Stimulated activated CD4-positive, alpha-beta T cell treated with anti-CD3 and anti-CD28 coated beads, Interleukin-1b, Interleukin-23, amount 100 ng/mL, for 4 hours (primary cell): ENCODE measurements at regions not wholly inside any gene's neighbourhood (a gene's known extent, or its start where the extent isn't known, plus 50 kb on each side); places are given as distances from the start of the nearest gene placed in this dataset.

Experiments used
- DNase-seq, 2 donors: peaks; one replicate each; pipeline ENCODE4 v3.0.0-alpha.2; 2020; ENCODE audit warnings: low read depth in 2 of 2

DNA sequence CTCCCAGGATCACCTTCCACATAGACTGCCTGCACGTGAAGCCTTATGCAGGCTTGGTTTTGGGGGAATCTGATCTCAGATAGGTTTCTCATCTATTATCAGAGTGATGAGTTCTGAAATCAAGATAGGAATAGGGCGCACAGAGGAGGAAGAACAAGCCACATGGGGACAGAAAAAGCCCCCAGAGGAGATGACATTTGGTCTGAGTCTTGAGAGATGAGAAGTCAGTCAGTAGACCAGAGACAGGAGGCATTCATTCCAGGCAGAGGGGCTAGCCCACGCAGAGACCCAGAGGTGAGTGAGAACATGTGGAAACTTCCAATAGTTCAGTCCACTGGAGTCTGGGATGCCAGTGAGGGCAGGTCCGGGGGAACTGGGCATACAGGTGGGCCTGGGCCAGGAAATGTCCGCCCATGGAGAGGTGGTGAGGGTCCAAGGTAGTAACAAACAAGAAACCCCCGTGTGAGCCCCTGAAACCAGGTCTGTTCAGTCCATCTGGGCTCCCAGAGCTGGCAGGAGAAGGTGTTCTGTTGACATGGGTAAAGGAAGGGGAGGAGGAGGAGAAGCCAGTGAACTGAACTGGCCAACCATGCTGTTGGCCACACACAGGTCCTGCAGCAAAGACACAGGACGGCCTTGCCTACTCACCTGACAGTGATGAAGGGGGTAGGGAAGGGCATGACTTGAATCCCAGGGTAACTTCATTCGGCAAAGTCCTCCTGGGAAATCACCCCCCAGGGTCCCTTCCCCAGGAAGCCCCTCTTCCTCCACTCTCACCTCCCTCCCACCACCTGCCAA lies 69.3 kb upstream of the SMNDC1 start:
- no peak for DNase-seq

DNA sequence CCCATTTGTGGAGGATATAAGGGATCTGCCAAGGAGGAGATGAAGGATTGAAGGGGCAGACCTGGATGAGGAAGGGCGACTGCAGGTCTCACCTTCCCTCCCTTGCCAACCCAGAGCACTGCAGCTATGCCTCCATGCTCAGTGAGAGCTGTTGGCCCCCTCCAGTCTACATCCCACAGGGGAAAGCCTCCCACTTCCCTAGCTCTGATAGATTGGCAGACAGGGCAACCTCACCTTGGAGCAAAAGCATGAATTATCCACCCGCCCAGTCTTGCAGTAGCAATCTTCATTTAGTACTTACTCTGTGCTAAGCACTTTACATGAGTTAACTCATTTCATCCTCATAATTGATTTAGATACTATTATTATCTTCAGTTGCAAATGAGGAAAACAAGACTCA lies 70.4 kb upstream of the SMNDC1 start:
- DNase-seq: no peak

DNA sequence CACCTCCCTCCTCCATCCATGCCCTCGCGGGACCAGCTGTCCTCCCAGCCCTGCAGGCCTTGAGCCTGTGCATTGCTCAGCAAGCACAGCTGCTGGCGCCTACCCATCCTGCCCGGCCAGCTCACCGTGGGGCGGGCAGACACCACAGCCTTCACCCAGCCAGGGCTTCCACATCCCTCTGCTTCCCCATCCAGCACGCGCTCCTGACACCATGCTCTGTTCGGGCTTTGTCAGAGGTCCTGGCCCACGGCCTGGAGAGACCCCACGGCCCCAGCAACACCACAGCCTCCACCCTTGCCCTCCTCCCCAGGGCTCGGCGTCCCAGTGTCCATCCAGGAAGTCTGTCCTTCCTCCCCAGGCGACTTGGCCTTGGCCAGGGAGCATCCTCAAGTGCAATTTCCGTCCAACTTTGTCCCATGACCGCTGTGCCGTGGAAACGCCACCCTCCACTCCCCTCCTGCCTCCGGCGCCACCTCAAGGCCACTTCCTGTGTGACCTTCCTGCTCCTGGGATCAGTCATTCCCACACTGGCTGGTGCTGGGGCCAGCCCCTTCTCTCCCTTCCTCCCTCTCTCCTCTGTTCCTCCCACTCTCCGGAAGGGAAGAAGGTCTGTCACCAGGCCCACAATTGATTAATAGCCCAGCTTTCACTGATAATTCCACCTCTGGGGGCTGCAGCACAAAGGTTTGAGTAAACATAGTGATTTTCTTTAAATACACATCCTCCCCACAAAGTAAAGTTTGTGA lies 71.5 kb upstream of the SMNDC1 start:
- DNase-seq: no peak

DNA sequence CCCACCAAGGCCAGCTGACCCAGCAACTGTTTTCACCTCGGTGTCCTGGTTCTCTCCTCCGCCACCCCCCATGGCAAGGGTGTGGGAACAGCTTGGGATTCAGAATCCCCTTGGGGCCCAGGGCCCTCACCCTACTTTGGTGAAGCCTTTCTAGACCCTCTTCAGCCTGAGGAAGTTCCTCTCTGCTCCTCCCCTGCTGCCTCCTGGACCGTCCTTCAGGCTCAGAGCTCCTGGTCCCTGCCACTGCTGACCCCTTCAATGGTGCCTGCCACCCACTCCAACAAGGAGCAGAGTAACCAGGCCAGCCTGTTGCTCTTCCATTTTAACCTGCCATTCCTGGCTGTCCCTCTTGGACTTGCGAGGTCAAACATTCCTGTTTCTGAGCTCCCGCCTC lies 72.0 kb upstream of the SMNDC1 start:
- no peak for DNase-seq

DNA sequence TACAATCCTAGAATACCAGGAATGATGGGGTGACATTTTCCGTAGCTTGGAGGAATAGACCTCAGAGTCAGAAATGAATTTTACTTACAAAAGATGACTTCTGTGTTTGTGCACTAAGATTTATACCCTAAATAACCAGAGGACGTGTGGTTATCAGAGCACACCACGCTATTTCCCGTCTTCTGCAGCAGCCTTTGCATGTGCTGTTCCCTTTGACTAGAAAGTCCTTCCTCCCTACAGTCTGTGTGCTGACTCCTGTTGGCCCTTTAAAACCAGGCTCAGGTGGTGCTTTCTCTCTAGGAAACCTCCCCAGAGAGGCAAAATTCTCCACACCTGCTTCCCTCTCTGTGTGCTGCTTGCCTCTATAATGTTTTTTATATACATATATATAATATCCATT lies 73.3 kb upstream of the SMNDC1 start:
- no peak for DNase-seq

DNA sequence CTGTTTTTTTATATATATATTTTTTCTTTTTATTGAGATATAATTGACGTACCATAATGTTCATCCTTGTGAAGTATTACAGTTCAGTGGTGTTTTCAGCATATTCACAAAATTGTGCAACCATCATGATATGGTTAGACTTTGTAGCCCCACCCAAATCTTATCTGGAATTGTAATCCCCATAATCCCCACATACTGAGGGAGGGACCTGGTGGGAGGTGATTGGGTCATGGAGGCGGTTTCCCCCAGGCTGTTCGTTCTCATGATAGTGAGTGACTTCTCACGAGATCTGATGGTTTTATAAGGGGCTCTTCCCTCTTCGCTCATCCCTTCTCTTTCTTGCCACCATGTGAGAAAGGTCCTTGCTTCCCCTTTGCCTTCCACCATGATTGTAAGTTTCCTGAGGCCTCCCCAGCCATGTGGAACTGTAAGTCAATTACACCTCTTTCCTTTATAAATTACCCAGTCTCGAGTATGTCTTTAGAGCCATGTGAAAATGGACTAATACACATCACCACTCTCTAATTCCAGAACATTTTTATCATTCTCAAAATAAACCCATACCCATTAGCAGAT lies 73.9 kb upstream of the SMNDC1 start:
- no peak for DNase-seq

DNA sequence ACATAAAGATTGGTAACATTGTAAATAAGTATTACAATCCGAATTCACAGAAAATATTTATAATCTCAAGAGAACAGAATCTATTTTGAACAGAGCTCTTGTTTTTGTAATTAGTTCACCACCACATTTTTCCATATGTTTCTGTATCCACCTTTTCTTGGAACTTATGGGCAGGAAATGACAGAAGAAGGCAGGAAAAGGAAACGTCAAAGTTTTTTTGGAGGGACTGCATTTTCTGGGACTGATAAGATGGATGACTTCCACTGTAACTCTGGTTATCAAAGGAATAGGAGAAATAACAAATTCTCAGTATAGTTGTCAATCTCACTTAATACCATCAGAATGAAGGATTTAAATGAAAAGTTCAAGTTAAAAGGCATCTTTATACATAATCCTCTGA lies 75.1 kb upstream of the SMNDC1 start:
- DNase-seq: no peak

DNA sequence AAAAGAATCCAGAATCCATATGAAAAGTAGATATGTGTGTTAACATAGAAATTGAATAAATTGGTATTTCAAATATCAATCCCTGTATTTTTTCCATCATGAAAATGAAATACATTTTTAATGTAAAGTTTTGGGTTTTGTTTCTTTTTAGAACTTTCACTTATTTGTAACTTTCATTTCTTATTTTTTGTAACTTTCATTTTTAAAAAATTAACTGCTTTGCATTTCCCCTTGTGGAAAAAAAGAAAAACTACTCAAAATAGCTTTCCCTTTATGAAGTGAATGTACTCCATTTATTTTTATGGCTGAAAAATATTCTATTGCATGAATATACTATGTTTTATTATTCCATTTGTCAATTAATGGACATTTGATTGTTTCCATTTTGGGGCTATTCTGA lies 75.6 kb upstream of the SMNDC1 start:
- no peak for DNase-seq

DNA sequence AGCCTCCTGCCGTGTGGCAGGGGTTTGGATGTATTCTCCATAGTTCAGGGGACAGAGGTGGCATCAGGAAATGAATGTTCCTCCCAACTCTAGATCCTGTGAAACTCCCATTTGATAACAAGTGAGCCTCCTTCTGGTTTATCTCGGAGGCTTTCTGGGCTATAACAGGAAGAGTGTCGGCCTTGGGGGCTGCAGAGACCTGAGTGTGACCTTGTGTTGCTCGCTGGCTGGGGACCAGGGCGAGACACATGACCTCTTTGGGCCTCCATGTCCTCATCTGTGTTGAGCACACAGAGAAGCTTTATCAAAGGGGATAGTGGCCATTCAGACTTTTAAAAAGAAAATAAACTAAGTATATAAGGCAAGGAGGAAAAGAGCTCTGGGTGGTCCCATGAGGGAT lies 78.0 kb upstream of the SMNDC1 start:
- DNase-seq: no peak

DNA sequence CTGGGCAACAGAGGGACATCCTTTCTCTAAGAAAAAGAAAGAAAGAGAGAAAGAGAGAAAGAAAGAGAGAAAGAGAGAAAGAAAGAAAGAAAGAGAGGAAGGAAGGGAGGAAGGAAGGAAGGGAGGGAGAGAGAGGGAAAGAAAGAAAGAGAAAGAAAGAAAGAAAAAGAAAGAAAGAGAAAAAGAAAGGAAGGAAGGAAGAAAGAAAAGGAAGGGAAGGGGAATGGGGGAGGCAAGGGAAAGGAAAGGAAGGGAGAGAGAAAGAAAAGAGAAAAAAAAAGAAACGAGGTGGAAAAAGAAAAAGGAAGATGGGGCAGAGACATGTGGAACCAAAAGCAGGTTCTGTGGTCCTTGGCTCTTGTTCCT lies 82.9 kb upstream of the SMNDC1 start:
- no peak for DNase-seq

DNA sequence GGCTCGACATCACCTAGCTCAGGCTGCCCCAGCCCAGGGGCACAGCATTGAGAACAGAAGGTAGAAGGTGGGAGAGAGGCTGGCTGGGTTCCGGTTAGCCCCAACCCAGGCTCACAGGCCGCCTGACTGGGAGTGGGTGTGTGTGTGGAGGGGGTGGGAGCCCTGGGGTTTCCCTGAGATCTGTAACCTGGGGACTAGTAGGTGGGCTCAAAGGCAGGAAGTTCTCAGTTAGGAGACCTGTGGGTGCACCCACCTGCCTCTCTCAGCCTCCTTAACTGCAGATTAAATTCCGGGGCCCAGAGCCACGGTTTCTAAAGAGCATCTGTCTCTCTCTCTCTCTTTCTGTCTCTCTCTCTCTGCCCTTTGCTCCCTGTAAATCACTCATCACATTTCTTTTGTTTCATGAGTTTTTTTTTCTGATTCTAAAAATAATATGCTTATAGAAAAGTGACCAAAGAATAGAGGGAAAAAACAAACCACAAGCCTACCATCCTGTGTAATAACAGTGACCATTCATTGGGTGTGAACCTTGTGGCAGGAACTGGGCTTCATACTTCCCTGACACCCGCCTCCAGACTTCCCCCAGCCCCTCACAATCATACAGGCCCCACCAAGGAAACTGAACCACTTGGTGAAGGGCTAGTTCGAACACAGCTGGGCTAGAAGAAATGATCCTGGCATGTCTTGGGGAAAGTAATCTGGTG lies 83.4 kb upstream of the SMNDC1 start:
- DNase-seq: peak; percentile 24 to 65

DNA sequence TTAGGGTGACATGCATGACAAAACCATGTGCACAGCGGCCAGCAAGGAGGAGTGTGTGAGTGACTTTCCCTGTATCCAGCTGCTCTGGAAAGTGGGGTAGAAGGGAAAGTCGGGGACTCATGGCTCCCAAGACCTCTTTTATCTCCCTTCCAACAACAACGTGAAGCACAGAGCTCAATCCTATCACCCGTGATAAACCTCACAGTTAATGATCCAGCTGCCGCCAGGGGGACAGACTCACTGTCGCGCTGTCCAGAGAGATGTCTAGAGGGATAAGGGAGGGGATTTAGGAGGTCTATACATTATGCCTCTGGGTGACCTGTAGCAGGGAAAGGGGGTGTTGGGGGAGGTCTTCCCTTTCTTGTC lies 84.0 kb upstream of the SMNDC1 start:
- DNase-seq: no peak

DNA sequence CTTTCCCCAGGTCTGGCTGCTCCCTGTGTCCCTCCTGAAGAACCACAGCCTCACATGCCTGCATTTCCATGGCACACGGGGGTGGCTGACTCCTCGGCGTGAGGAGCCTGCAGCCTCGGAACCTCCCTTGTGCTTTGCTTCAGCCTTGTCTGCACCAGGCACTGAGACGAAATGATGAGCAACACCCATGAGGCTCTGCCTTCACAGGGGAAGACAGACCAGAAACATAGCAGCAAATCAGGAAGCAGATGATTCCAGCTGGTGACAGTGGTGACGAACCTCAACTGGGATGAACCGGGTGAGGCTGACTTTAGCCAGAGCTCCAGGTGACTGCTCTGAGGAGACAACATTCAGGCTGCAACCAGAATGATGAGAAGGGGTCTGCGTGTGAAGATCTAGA lies 84.5 kb upstream of the SMNDC1 start:
- DNase-seq: no peak

DNA sequence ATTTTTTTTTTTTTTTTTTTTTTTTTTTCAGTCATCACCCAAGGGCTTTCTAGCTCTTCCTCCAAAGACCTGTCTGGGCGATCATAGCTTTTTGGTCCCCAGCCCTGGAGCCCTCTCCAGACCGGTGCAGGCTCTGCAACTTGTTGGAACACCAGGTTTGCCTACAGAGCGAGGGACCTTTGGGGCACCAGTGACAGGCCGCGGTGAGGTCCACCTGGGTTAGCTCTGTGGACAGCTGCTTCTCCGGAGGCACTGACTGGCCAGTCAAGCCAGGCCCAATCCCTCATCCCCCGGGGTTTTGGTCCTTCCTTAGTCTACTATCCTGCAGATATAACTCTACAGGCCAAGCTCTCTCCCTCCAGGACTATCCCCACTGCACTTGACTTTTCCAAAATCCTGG lies 86.8 kb upstream of the SMNDC1 start:
- no peak for DNase-seq

DNA sequence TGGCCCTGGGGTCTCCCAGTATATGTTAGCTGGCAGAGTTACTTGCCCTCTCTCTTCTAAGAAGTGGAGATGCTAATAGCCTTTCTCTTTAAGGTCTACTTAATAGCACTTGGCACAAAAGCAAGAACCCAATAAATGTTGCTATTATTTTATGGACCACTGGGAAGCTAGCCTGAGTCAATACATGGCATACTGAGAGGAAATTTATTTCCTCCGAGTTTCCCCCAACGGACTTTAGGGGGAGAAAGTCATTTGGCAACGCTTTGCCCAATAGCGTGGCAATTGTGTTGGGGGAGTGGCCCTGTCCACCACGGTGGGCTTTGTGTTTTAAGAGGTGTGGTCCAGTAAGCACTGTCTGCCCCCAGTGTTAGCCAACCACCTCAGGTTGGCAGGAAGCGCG lies 87.4 kb upstream of the SMNDC1 start:
- no peak for DNase-seq

DNA sequence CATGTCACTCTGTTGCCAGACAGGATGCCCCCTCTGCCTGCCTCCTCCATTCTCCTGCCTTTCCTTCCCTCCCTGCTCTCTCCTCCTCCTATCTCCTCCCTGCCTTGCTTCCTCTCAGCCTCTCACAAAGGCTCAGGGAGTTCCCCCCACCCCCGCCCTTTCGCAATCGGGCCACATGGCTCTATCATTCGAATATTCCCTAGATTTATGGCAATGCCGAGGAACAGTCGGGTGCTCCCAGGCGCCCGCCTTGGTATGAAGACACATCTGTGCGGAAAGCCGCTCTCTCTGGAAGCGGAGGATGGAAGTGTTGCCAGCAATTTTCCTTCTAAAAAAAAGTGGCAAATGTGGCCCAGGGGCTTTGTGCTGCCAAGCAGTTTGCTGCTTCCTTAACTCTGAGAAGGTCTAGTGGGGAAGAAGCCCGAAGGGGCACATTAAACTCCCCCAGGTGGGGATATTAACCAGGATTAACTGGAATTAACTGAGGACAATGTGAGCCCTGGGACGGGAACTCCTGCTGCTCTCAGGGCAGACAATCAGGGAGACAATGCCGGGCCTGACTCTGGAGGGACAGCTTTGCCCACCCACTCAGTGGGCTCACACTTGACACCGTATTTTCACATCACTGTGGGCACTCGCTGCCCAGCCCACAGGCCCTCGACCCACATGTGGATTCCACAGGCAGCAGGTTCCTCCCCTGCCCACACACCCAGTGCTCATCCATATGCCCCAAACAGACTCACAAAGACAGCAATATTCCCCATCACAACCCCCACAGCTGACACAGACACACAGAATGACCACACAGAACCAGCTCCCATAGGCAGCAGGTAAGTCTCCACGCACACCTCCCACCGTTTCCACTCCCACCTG lies 88.4 kb upstream of the SMNDC1 start:
- no peak for DNase-seq

DNA sequence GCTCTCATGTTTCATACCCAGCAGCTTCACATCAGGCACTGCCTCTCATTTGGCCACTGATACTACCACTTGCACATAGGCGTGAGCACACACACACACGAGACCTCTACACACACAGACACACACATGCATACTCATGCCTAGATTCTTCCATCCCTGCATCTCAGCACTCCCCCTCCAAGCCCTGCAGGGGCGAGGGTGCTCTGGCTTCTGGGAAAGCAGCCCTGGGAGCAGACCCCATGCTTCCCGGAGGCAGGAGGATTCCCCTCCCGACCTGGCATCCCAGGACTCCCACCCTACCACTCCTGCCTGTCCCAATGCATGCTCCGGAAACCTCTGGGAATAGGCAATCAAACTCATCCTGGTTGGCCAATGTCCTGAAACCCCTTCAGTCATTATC lies 89.1 kb upstream of the SMNDC1 start:
- DNase-seq: no peak

DNA sequence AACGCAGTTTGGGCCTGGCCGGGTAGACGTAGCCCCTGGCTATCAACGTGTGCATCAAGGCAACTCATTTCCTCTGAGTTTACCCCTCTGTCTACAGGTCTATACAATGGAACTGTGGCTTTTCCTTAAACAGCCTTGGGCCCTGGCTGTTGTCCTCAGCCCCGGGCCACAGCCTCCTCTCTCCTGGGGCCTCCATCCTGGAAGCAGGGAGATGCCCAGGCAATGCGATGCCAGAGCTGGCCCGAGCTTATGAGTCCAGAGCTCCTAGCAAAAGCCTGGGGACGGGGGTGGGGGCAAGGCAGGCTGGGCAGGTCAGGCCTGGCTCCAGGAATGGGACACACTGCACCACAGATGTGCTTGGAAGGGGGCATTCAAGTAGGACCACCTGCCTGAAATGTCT lies 89.6 kb upstream of the SMNDC1 start:
- no peak for DNase-seq

DNA sequence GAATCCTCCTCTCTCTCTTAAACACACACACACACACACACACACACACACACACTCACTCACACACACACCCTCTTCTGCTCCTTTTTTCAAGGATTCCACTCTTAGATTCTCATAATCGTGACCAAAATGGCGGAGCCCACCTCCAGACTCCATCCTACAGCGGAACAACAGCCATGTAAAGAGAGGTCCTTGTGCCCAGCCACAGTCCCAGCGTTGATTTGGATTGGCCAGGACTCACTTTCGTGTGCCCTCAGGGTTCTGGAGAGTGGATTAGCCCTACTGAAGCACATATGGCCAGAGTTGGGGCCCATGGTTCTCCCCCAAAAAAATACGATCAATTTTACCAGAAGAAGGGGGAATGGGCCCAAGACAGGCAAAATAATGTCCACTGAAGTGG lies 90.2 kb upstream of the SMNDC1 start:
- no peak for DNase-seq

DNA sequence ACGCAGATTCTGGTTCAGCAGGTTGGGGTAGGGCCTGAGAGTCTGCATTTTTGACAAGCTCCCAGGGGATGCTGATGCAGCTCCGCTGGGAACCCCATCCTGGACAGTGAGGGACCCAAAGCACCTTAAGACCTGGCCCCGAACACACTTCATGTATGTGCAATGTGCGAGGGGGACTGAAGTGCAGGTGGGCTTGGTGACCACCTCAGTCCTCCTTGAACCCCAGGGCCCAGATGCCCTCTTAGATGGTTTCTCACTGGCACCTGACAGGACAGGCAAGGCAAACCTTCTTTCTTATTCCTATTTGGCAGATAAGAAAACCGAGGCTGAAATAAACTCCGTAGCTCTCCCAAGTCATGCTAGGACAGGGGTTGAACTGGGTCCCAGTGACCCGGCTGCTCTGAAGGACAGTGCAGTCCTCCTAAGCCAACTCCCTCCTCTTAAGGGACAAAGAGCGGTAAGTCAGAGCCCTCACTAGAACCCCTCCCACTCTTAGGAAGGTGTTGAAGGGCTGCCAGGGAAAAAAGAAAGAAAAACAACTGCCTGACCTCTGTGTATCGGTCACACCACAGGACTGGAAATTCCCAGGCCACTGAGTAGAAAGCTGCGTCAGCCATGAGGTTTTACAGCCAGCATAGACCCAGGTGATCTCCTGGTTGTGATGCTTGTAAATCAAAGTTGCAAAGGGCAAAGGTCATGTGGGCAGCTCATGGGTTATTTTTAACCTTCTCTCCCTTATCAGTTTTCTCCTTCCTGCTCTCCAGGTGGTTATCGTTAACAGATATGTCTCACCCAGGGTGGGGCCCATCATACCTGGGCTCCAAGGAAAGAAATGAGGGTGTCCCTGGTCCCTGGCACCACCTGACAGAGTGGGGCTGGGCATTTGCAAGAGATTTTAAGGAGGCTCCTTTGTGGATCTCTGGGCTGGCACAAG lies 90.9 kb upstream of the SMNDC1 start:
- DNase-seq: no peak

DNA sequence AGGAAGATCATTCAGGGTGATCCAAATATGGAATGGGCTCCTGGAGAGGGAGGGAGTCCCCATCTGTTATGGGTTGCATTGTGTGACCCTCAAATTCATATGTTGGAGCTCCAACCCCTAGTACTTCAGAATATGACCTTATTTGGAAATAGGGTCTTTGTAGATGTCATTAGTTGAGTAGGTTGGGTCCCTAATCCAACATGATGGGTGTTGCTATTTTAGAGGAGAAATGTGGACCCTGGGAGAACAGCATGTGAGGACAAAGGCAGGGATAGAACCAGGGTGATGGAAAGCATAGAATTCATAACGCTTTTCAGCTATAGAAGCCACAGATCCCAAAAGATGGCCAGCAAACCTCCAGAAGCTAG lies 91.5 kb upstream of the SMNDC1 start:
- DNase-seq: no peak
